ENCODE measurements at regions not wholly inside any gene's neighbourhood (a gene's known extent, or its start where the extent isn't known, plus 50 kb on each side); places are given as distances from the start of the nearest gene placed in this dataset.

GRCh38 chr4:38189445-38189844 lies 229.2 kb downstream of the PTTG2 start:
- no peak for DNase-seq (ENCODE audit: low read depth in 2 of 2)

GRCh38 chr4:38190717-38191178 lies 230.6 kb downstream of the PTTG2 start:
- no peak for DNase-seq (ENCODE audit: low read depth in 2 of 2)

- DNase-seq (ENCODE audit: low read depth in 2 of 2), result no peak
Measured at GRCh38 chr4:38192516-38192915, 232.3 kb downstream of the PTTG2 start.

- no peak for DNase-seq (ENCODE audit: low read depth in 2 of 2)
Measured at GRCh38 chr4:38193236-38193863, 233.2 kb downstream of the PTTG2 start.

GRCh38 chr4:38194047-38194602 lies 233.9 kb downstream of the PTTG2 start:
- DNase-seq (ENCODE audit: low read depth in 2 of 2), result no peak

GRCh38 chr4:38195486-38195885 lies 235.3 kb downstream of the PTTG2 start:
- no peak for DNase-seq (ENCODE audit: low read depth in 2 of 2)

DNA sequence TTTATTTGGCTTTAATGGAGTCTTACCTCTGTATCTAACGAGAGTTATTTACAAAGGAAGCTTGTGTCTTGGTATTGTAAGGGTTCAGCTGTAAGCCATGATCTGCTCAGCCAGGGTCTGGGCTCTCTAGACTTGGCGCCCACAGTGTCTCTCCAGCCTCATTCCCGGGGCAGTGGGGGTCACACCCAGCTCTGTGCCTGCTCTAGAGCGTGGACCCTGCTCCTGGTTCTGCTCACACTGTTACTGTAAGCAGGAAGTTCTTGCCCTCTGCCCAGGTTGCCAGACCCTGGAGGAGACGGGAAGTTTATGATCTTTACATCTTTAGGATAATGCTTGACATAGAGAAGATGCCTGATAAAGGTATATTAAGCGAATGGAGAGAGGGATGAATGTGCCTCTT lies 235.7 kb downstream of the PTTG2 start:
- no peak for DNase-seq (ENCODE audit: low read depth in 2 of 2)

- DNase-seq (ENCODE audit: low read depth in 2 of 2), result no peak
Measured at GRCh38 chr4:38202242-38202641, 242.0 kb downstream of the PTTG2 start.

DNA sequence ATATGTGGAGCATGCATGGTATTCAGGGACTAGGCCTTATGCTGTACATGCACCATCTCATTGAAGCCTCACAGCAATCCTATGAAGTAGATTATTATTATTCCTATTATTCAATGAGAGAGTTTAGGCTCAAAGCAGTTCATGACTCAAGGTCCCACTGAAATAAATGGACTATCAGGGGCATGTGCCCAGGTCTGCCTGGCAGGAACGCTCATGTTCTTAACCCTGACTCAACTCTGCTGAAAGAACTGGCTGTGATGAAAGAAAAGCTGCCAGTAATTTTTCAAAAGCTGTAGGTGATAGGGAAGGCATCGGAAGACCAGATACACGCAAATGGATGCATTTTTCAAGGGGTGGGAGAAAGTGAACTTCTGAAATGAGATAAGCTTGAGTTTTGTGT lies 243.4 kb downstream of the PTTG2 start:
- DNase-seq (ENCODE audit: low read depth in 2 of 2), result no peak

DNA sequence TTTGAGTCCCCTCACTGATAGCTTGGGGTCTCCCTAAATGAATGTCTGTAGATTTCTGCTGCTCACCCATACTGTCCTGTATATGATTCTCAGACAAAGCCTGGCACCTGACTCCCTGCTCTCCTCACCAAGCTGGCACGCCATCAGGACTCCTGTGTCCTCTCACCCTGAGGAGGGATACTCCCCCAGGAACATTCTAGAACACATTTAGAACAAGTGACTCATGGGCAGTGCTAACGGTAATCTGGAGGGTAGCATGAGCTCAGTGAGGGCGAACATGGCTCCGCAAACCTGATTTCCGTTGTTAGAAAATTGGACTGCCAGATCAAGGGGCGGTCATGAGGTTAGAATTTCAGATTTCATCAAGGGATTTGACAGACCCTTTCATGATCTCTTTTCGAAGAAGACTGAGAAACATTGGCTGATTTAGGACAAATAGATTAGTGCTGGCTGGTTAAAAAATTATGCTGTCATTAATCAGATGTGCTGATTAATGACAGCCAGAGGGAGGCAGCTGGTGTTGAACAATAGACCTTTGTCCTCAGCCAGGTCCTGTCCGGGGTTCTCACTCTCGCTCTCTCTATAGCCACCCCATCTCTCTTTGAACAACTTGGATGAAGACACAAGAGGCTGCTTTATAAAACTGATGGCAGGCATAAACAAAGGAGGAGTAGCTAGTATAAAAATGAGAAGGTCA lies 244.3 kb downstream of the PTTG2 start:
- DNase-seq (ENCODE audit: low read depth in 2 of 2), result no peak

DNA sequence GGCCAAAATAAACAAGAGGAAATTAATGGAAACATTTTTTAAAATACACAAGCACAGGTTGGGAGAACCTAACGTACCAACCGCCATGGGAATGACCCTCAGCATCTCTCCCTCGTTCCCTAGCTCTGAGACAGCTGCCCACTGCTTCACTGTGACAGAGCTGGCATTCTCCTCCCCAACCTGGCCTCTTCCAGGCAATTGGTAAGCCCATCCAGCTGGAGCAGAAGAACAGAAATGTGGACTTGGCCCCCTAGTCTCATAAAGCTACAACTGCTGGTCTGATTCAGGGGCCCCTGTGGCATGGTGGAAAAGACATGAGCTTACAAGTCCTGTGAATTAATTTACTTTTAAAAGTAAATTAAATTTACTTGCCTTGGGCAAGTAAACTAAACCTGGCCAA lies 245.1 kb downstream of the PTTG2 start:
- DNase-seq (ENCODE audit: low read depth in 2 of 2), result no peak

DNA sequence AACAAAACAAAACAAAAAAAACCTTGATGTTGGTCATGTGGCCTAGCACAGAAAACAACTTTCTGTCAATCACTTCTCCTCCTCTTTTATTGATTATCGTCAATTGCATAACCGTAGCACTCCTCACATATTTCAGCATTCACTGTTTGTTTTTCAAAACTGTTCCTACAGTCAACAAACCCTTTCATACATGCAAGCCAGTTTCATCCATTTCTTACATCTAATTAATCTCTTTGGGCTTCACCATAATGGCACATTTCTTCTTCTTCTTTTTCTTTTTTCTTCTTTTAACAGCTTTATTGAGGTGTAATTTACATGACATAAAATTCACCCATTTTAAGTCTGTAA lies 246.9 kb downstream of the PTTG2 start:
- DNase-seq (ENCODE audit: low read depth in 2 of 2), result no peak

GRCh38 chr4:38209654-38210053 lies 249.5 kb downstream of the PTTG2 start:
- DNase-seq (ENCODE audit: low read depth in 2 of 2), result no peak

GRCh38 chr4:38210396-38211114 lies 250.4 kb downstream of the PTTG2 start:
- DNase-seq (ENCODE audit: low read depth in 2 of 2), result no peak

GRCh38 chr4:38211885-38212284 lies 251.7 kb downstream of the PTTG2 start:
- no peak for DNase-seq (ENCODE audit: low read depth in 2 of 2)

DNA sequence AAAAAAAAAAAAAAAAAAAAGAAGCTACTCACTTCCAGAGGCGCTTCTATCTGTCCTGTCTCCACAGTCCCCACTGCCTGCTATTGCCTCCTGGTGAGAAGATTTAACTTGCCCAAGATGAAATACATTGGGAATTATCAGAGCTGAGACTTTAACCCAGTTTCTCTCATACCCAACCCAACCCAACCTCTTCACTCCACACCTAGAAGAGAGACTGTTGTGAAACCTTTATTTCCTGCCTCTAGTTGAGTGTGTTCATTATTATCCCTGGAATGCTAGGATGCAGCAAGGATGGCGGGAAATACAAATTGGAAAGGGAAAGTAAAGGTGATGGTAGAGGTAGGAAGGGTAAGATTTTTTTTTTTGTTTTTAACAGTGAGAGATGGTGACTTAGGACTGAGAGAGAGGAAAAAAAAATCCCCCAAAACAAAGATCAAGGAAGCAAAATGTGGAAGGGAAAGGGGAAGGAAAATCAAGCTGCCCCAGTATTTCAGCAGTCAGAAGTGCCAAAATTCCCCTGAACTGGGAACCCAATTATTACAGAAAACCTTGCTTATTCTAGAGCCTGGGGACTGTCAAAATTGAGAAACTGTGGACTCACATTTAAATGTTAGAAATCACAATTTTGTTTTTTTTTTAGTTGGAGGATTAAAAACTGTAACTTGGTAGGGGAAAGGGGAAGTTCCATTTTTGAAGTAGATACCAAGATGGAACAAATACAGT lies 253.0 kb downstream of the PTTG2 start:
- DNase-seq (ENCODE audit: low read depth in 2 of 2), result no peak

DNA sequence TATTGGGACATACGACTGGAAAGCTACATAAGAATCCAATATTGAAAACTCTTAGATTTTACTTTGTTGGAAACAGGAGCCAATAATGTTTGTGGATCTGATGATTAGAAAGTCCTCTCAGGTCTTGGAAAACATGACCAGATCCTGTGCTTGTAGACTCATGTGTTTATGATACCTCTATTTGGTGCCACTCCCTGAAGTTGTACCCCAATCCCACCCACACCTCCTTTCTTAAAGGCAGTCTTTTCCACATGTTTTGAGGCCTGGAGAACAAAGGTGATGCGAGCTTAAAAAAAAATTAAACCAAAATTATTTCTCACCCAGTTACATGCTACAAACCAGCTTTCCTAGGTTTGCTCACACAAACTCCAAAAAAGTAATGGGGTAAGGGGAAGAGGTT lies 262.7 kb downstream of the PTTG2 start:
- DNase-seq (ENCODE audit: low read depth in 2 of 2), result no peak

- DNase-seq (ENCODE audit: low read depth in 2 of 2), result no peak
Measured at GRCh38 chr4:38223306-38223705, 263.1 kb downstream of the PTTG2 start.

DNA sequence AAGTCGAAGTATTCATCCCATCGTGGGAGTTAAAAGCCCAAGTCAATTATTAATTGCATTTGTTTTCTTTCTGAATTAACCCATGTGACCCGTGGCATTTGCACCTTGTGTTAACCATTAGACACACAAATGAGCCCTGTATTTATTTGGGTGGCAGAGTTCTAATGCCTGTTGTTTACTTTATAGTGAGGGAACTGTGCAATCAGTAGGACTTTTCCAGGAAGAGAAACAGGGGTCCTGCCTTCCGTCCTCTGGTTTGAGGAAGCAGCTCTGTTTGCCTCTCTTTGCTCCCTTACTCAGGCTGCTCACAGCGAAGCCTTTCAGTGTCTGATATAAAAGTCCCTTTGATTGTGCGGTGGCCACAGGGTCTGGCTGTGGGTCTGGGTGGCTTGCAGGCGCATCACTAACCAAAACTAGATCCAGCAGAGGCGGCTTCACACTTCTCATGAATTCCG lies 263.6 kb downstream of the PTTG2 start:
- DNase-seq (ENCODE audit: low read depth in 2 of 2), result no peak

DNA sequence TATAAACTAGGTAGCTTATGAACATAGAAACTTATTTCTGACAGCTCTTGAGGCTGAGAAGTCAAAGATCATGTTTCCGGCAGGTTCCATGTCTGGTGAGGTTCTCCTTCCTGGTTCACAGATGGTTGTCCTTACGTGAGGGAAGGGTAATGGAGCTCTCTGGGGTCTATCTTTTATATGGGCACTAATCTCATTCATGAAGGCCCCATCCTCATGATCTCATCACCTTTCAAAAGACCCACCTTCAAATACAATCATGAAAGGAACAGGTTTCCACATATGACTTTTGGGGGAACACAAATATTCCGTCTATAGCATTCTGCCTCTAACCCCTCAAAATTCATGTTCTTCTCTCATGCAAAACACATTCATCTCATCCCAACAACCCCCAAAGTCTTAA lies 264.7 kb downstream of the PTTG2 start:
- no peak for DNase-seq (ENCODE audit: low read depth in 2 of 2)

DNA sequence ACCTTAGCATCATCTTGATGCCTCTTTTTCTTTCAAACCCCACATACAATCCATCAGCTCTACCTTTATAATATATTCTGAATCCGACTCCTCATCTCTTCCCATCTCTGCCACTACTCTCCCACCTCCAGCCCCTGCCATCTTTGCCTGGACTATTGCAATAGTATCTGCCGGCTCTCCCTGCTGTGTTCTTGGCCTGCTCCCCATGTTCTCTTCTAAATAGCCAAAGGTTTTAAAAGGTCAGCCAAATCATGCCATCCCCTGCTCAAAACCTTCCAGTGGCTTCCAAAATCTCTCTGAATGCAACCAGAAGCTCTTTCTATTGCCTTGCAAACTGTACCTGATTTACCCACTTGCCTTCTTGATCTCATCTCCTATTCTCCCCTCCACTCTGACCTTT lies 266.0 kb downstream of the PTTG2 start:
- DNase-seq (ENCODE audit: low read depth in 2 of 2), result no peak

Measured in stimulated activated CD8-positive, alpha-beta memory T cell treated with anti-CD3 and anti-CD28 coated beads, Interleukin-7, amount 100 ng/mL, for 1 hour (primary cell).